Cardiac muscle cell (in vitro differentiated cells and primary cell): ENCODE measurements at regions not wholly inside any gene's neighbourhood (a gene's known extent, or its start where the extent isn't known, plus 50 kb on each side); places are given as distances from the start of the nearest gene placed in this dataset.
A peak's percentile ranks its signal among the peaks of the same experiment; 100 is the strongest.

Source experiments
- DNase-seq, 2 donors: peaks; one replicate each; pipeline versions ENCODE4 v3.0.0 to v3.0.0-alpha.2; 2010 to 2017; ENCODE audit warnings: low read depth in 1 of 2, low spot score in 1 of 2
- H3K27ac ChIP-seq: fragments of 200-600 bp; sonication (generic); 2 replicates; pipeline ENCODE4 v1.5.1; 2016
- H3K27me3 ChIP-seq: fragments of 200-600 bp; sonication (generic); 2 replicates; pipeline ENCODE4 v1.6.0; 2016; ENCODE audit warnings: control low read depth
- H3K36me3 ChIP-seq: fragments of 200-600 bp; sonication (generic); 2 replicates; pipeline ENCODE4 v1.5.1; 2016; ENCODE audit warnings: control low read depth
- H3K4me1 ChIP-seq: fragments of 200-600 bp; sonication (generic); 2 replicates; pipeline ENCODE4 v1.8.1; 2017; ENCODE audit warnings: low read depth, mild to moderate bottlenecking, mixed run types
- H3K4me3 ChIP-seq: fragments of 200-600 bp; sonication (generic); 2 replicates; pipeline ENCODE4 v1.5.1; 2016; ENCODE audit warnings: mild to moderate bottlenecking
- H3K9me3 ChIP-seq: fragments of 200-600 bp; sonication (generic); 2 replicates; pipeline ENCODE4 v1.5.1; 2017; ENCODE audit warnings: low read depth, mild to moderate bottlenecking, control low read depth
- CTCF ChIP-seq: IDR thresholded peaks from 2 replicates; pipeline ENCODE4 v1.5.1; 2012; ENCODE audit warnings: low read depth, mild to moderate bottlenecking, low read length

- no peak overlapping the region for H3K27ac ChIP-seq
- no peak overlapping the region for H3K4me3 ChIP-seq
- no peaks in the 10 kb centered on the region for H3K27me3 ChIP-seq
- H3K36me3 ChIP-seq, result no peaks in the 10 kb centered on the region
- no peaks in the 10 kb centered on the region for H3K4me1 ChIP-seq
- no peaks in the 10 kb centered on the region for H3K9me3 ChIP-seq
- DNase-seq, result no peak
- TF ChIP-seq CTCF, result no peak
Observed at GRCh38 chr1:5621692-5622091, 370.5 kb downstream of the NPHP4 start.

- Histone ChIP-seq H3K36me3 (no peaks in the 10 kb centered on the region), H3K4me3 (no peak overlapping the region), H3K9me3 (no peaks in the 10 kb centered on the region), H3K27ac (no peak overlapping the region), H3K4me1 (no peaks in the 10 kb centered on the region), H3K27me3 (no peaks in the 10 kb centered on the region)
- no peak for TF ChIP-seq CTCF
- peak in 1 of 2 donors; percentile 86 for DNase-seq
Observed at GRCh38 chr1:5620997-5621396, 371.2 kb downstream of the NPHP4 start.

- Histone ChIP-seq H3K4me3 (no peak overlapping the region), H3K9me3 (no peaks in the 10 kb centered on the region), H3K4me1 (no peaks in the 10 kb centered on the region), H3K27me3 (no peaks in the 10 kb centered on the region), H3K27ac (no peak overlapping the region), H3K36me3 (no peaks in the 10 kb centered on the region)
- DNase-seq, result no peak
- no peak for TF ChIP-seq CTCF
Observed at GRCh38 chr1:5620418-5620817, 371.8 kb downstream of the NPHP4 start.

- no peak for TF ChIP-seq CTCF
- Histone ChIP-seq H3K4me3 (no peak overlapping the region), H3K4me1 (no peaks in the 10 kb centered on the region), H3K27me3 (no peaks in the 10 kb centered on the region), H3K27ac (no peak overlapping the region), H3K9me3 (no peaks in the 10 kb centered on the region), H3K36me3 (no peaks in the 10 kb centered on the region)
- no peak for DNase-seq
Observed at GRCh38 chr1:5619469-5619868, 372.8 kb downstream of the NPHP4 start.

- Histone ChIP-seq H3K27ac (no peak overlapping the region), H3K4me1 (no peaks in the 10 kb centered on the region), H3K36me3 (no peaks in the 10 kb centered on the region), H3K9me3 (no peaks in the 10 kb centered on the region), H3K27me3 (no peaks in the 10 kb centered on the region), H3K4me3 (no peak overlapping the region)
- TF ChIP-seq CTCF, result no peak
- no peak for DNase-seq
Observed at GRCh38 chr1:5617546-5617945, 374.7 kb downstream of the NPHP4 start.

- TF ChIP-seq CTCF, result no peak
- H3K4me3 ChIP-seq, result no peak overlapping the region
- no peaks in the 10 kb centered on the region for H3K4me1 ChIP-seq
- DNase-seq, result no peak
- no peak overlapping the region for H3K27ac ChIP-seq
- H3K36me3 ChIP-seq, result no peaks in the 10 kb centered on the region
- no peaks in the 10 kb centered on the region for H3K27me3 ChIP-seq
- H3K9me3 ChIP-seq, result no peaks in the 10 kb centered on the region
Observed at GRCh38 chr1:5617179-5617520, 375.1 kb downstream of the NPHP4 start.
